GM18861 (cell line): ENCODE measurements at regions not wholly inside any gene's neighbourhood (a gene's known extent, or its start where the extent isn't known, plus 50 kb on each side); places are given as distances from the start of the nearest gene placed in this dataset.

ENCODE experiments used
- ATAC-seq: cut with Tn5 transposase; IDR thresholded peaks from one replicate; pipeline ENCODE4 v1.9.1; 2021; ENCODE audit not compliant: unreplicated experiment

DNA sequence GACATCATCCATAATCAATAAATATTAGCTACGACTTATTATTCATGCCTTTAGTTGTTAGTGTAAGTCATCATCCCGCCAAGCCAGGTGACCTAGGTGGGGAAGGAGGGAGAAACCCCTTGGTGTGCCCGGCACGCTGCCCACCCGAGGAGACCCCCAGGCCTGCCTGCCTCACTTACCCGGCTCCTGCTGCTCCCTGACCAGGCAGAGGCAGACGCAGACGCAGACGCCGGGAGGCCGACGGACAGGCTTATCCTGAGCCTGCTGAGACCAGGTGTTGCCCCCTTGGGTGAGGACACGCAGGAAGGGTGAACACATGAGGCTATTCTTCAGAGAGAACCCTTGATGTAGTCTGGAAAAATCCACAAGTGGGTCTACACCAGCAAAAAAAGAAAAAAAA, 401.8 kb downstream of the GALR1 start:
- no peak for ATAC-seq

DNA sequence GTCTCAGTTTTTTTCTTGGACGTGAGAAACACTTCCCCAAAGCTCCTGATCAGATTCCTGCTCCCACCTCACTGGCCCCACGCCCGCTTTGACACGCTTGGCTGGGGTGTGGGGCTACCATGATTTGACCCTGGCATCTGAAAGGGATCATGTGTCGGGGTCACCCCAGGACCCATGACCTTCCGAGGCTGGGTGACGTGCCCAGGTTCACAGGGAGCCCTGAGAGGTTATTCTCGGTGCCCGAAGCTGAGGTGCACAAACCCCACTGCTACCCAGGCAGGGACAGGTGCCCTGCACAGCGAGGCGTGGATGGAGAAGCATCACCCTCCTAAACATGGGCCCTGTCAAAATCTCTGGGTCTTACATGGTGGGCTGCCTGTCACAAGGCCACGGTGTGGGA, 404.1 kb downstream of the GALR1 start:
- ATAC-seq: no peak

DNA sequence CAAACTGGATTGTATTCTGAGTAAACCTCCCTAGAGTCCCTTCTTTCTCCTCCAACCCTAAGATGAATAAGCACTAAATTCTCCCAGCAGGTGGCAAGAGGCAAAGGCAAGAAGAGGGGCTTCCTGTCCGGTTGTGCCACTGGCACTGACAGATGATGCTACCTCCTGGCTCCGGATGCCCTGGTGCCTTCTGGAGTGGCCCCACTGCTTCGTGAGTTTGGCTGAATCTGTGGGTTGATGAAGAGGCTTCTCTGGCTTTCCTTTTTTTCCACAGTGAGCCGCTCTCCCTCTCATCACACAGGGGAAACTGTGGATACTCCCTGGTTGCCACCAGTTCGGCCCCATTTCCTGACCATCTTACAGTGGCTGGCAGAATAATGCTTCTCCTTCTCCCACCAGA, 404.7 kb downstream of the GALR1 start:
- ATAC-seq: no peak

- ATAC-seq: no peak
Observed at GRCh38 chr18:77657651-77658298, 408.1 kb downstream of the GALR1 start.

- no peak for ATAC-seq
Observed at GRCh38 chr18:77658299-77658662, 408.6 kb downstream of the GALR1 start.

GRCh38 chr18:77658751-77659448, 409.3 kb downstream of the GALR1 start:
- ATAC-seq: no peak

DNA sequence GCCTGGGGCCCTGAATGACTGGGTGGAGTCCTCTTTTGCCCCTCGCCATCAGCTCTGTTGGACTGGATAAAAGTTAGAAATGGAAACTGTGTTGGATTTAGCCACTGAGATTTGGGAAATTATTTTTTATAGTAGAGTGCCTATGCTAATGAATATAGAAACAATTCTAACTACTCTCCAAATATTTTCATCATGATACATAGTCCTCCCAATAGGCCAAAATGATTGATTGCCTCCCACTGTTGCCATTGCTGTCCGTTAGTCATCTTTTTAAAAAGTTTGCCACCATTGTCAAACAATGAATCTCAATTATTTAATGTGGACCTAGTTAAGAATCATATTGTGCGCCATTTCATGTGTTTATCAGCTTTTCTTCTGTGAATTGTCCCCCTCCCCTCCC, 417.0 kb downstream of the GALR1 start:
- no peak for ATAC-seq

DNA sequence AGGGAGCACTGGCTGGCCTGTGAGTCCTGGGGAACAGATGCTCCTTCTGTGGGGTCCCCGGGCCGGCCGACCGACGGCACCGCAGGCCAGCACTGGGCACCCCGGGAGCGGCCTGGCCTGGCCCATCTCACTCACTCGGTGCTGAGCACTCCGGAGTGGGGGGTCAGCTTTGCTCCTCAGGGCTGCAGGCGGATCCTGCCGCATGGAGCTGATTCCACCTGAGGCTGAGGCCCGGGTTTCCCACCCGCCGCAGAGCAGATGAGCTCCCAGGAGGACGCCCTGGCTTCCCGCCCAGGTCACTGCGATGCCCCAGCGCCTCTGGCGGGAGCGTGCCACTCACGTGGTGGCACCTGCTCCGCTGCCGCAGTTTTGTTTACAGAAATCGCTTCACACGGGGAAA, 418.6 kb downstream of the GALR1 start:
- no peak for ATAC-seq

DNA sequence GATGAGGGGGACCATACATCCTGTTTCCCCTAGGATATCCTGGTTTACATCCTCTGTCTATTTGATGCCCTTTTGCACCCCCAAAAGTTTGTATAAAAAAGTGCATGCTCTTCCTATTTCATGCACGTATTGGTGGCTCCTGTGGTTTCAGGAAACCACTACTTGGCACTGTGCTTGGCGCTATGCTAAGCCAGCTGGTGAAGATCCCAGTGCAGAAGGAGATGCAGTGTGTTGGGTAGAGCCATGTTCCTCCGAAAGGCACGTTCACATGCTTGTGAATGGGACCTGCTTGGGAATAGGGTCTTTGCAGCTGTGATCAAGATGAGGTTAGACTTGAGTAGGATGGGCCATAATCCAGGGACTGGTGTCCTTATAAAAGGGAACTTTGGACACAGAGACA, 419.7 kb downstream of the GALR1 start:
- no peak for ATAC-seq

- ATAC-seq: no peak
Observed at GRCh38 chr18:77671456-77672167, 422.0 kb downstream of the GALR1 start.

DNA sequence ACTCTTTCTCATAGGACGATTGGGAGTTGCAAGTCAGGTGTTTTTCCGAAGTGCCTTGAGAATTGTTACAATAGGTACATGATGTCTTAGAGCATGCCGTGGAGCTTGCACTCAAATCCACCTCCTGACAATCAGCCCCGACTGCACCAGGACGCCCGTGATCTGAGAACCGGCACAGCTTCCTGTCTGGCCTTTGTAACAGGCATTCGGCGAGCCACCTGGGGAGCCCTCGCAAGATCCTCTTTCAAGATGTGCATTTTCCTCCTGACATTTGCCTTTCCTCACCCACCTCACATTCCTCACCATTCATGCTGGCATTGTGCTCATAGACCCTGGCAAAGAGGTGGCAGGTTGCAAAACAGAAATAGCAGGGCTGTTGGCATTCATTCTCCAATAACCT, 427.3 kb downstream of the GALR1 start:
- ATAC-seq: no peak

DNA sequence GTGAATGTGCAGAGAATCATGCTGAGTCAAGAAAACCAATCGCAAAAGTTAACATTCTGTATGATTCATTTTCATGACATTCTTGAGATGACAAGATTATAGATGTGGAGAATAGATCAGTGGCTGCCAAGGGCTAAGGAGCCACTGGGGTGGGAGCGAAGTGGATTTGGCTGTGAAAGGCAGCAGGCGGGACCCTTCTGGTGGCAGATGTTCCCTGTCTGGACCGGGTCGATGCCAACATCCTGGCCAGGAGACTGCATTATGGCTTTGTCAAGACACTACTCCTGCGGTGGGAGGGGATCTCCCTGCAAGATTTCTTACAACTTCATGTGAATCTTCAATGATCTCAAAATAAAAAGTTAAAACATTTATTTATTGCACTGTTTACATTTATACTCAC, 427.9 kb downstream of the GALR1 start:
- no peak for ATAC-seq

GRCh38 chr18:77679869-77680268, 430.2 kb downstream of the GALR1 start:
- ATAC-seq: no peak

DNA sequence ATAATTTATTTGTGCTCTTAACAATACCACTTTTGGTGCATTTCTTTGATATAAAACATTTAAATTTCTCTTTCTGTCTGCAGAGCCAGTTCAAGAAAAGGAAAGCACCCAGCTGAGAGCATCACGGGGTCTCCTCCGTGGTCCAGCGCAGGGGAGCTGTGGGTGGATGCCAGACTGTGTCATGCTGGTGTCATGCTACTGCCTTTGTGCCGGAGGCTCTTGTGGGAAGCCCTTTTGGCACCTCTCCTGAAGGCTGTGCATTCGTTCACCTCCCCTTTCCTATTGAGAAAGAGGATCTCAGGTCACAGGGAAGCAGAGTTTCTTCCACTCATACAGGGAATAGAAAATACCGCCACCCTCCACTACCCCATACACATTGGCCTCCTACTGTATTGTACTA, 450.4 kb downstream of the GALR1 start:
- ATAC-seq: no peak

GRCh38 chr18:77701977-77702376, 452.3 kb downstream of the GALR1 start:
- no peak for ATAC-seq

DNA sequence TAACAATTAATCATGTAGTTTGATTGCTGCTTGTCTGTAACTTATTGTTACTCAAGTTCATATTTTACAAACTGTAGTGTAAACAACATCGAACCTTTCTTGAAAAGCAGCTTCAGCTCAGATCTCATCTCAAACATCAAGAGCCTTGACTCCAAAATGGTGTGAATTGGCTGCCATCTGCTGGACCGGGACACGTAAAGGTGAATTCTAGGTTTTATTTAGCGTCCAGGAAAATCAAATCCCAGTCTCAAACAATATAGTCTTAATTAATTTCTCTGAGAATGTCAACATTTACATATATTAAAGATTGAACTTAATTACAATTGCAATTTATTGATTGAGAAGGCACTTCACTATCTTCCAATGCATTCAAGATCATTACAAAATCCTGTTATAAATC, 453.0 kb downstream of the GALR1 start:
- no peak for ATAC-seq

DNA sequence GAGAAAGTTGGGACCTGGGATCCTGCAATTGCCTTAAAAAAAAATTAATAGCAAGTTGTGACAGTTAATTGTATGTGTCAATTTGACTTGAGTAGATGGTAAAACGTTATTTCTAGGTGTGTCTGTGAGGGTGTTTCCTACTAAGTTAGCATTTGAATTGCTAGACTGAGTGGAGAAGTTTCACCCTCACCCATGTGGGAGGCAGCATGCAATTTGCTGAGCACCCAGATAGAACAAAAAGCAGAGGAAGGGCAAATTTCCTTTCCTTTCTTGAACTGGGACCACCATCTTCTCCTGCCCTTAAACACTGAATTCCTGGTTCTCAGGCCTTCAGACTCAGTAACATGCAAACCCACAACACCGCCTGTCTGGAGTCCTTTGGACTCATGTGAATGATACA, 455.7 kb downstream of the GALR1 start:
- ATAC-seq: no peak

- ATAC-seq: peak; percentile 72
Observed at GRCh38 chr18:77708826-77709506, 459.3 kb downstream of the GALR1 start.

- ATAC-seq: no peak
Observed at GRCh38 chr18:77711096-77711495, 461.4 kb downstream of the GALR1 start.

DNA sequence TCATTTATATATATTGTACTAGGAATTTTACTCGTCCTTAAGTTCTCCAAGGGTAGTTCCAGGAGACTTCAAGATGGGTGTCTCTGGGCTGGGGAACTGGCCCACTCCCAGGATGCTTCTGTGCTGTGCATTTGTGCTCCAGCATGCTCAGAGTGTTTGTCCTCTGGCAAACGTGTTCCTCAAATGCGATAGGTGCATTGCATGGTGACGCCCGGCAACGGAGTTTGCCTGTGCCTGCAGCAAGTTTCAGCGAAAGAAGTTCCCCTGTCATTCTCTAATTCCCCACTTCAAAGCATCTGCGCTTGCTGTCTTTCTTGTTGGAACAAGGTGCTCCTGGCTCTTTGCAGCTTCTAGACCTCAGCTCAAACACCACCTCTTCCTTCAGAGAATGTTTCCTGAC, 465.1 kb downstream of the GALR1 start:
- ATAC-seq: no peak

DNA sequence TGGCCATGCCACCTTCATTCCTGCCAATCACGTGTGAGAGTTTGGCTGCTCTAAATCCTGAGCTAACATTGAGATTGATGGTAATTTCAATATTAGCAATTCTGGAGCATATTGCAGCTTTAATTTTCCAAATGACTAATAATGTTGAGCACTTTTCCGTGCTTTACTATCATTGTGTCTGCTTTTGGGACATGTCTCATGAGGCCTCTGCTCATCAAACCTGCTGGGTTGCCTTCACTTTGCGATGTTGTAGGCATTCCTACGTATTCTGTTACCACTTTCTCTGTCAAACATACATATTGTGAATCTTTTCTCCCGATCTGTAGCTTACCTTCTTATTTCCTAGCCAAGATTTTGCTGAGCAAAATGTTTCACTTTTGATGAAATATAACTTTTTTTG, 466.6 kb downstream of the GALR1 start:
- ATAC-seq: no peak
